HCT116 (cell line): ENCODE measurements at regions not wholly inside any gene's neighbourhood (a gene's known extent, or its start where the extent isn't known, plus 50 kb on each side); places are given as distances from the start of the nearest gene placed in this dataset.

Experiments used
- ATAC-seq: fragments of 200-7000 bp; cut with Tn5 transposase; 2 replicates; pipeline ENCODE4 v1.9.1; 2020; ENCODE audit warnings: mild to moderate bottlenecking, moderate library complexity
- BruUV-seq: library from RNA; stranded (reverse); fragments of 400-500 nt; replicated peaks from 2 replicates; lab custom pipeline; 2021; lab: Mats Ljungman, UMichigan
- CTCF ChIA-PET: fragments of 300-600 bp; sonication (Branson Sonifier 250); formaldehyde crosslinking; loops from one replicate; lab custom pipeline; 2021; ENCODE audit warnings: antibody characterized with exemption; lab: Charles Lee
- POLR2A ChIA-PET: fragments of 300-600, 350-600 bp; sonication (Branson Sonifier 250); formaldehyde crosslinking; loops from one replicate; lab custom pipeline; 2021; ENCODE audit warnings: antibody characterized with exemption; lab: Charles Lee
- RAD21 ChIA-PET, 2 experiments: fragments of 300-600 bp; sonication (Branson Sonifier 250); formaldehyde crosslinking; loops; one replicate each; lab custom pipeline; 2023; ENCODE audit warnings: low total read pairs in 2 of 2; ENCODE audit not compliant: uncharacterized antibody in 2 of 2, unreplicated experiment in 2 of 2, low non-redundant PET in 1 of 2; lab: Charles Lee
- DNase-seq: peaks from one replicate; pipeline ENCODE4 v3.0.0-alpha.2; 2010; ENCODE audit warnings: low read depth, low spot score
- H2AFZ ChIP-seq: fragments of 200-600 bp; shearing (Covaris generic), sonication (generic); 2 replicates; pipeline ENCODE4 v1.6.1; 2017; ENCODE audit warnings: low read depth, mixed run types, mixed read lengths, antibody characterized with exemption, low read length; ENCODE audit not compliant: poor library complexity, severe bottlenecking
- H3K27ac ChIP-seq: 2 replicates; pipeline ENCODE4 v1.5.1; 2012; ENCODE audit warnings: low read depth, low read length
- H3K27me3 ChIP-seq: fragments of 200-600 bp; sonication (generic); 2 replicates; pipeline ENCODE4 v1.6.1; 2016; ENCODE audit warnings: mixed run types, low read length, mixed read lengths; ENCODE audit not compliant: insufficient read depth
- H3K36me3 ChIP-seq, 2 experiments: fragments of 200-500 bp in 1 of 2; fragments of 200-600 bp in 1 of 2; sonication (Bioruptor generic) in 1 of 2; sonication (generic) in 1 of 2; 2 replicates each; pipeline versions ENCODE4 v1.5.1 to v1.6.1; 2014 to 2016; ENCODE audit warnings: low read length in 2 of 2, inconsistent platforms in 1 of 2, mixed read lengths in 1 of 2, mixed run types in 1 of 2; ENCODE audit not compliant: insufficient read depth in 2 of 2, control insufficient read depth in 1 of 2
- H3K4me1 ChIP-seq, 2 experiments: fragments of 200-600 bp in 1 of 2; sonication (generic) in 1 of 2; 2 replicates each; pipeline versions ENCODE4 v1.5.1 to v1.6.1; 2012 to 2017; ENCODE audit warnings: low read length in 2 of 2, inconsistent platforms in 1 of 2, mild to moderate bottlenecking in 1 of 2, mixed read lengths in 1 of 2, mixed run types in 1 of 2, moderate library complexity in 1 of 2; ENCODE audit not compliant: insufficient read depth in 2 of 2, control insufficient read depth in 1 of 2
- H3K4me2 ChIP-seq: fragments of 200-600 bp; sonication (generic); 2 replicates; pipeline ENCODE4 v1.6.1; 2017; ENCODE audit warnings: mixed run types, low read length, mixed read lengths
- H3K4me3 ChIP-seq, 2 experiments: fragments of 200-600 bp in 1 of 2; sonication (generic) in 1 of 2; replicated peaks in 1 of 2; 2 replicates each; pipeline ENCODE4 v1.5.1; 2011 to 2016; ENCODE audit warnings: low read length in 2 of 2, control low read depth in 1 of 2, low read depth in 1 of 2, mild to moderate bottlenecking in 1 of 2, mixed read lengths in 1 of 2, mixed run types in 1 of 2
- H3K79me2 ChIP-seq: fragments of 200-600 bp; sonication (generic); 2 replicates; pipeline ENCODE4 v1.6.1; 2017; ENCODE audit warnings: mild to moderate bottlenecking, mixed run types, low read length, moderate library complexity, mixed read lengths; ENCODE audit not compliant: insufficient read depth
- H3K9ac ChIP-seq: fragments of 200-600 bp; sonication (generic); 2 replicates; pipeline ENCODE4 v1.6.1; 2016; ENCODE audit warnings: low read length, mixed read lengths
- H3K9me2 ChIP-seq: fragments of 200-600 bp; sonication (generic), shearing (Covaris generic); 2 replicates; pipeline ENCODE4 v1.6.1; 2017; ENCODE audit warnings: mixed run types, mild to moderate bottlenecking, moderate library complexity; ENCODE audit not compliant: insufficient read depth
- H3K9me3 ChIP-seq, 2 experiments: fragments of 200-500 bp in 1 of 2; fragments of 200-600 bp in 1 of 2; sonication (Bioruptor generic) in 1 of 2; sonication (generic) in 1 of 2; 2 replicates each; pipeline ENCODE4 v1.6.1; 2014 to 2017; ENCODE audit warnings: low read length in 2 of 2, mixed read lengths in 2 of 2, inconsistent platforms in 1 of 2, low read depth in 1 of 2, mild to moderate bottlenecking in 1 of 2, mixed run types in 1 of 2, moderate library complexity in 1 of 2; ENCODE audit not compliant: control insufficient read depth in 1 of 2, insufficient read depth in 1 of 2
- H4K20me1 ChIP-seq: fragments of 200-600 bp; sonication (generic), shearing (Covaris generic); 2 replicates; pipeline ENCODE4 v1.6.1; 2017; ENCODE audit warnings: mixed run types, mild to moderate bottlenecking, moderate library complexity; ENCODE audit not compliant: insufficient read depth
- CBX3 ChIP-seq: IDR thresholded peaks from 2 replicates; pipeline ENCODE4 v1.6.1; 2012; ENCODE audit warnings: low read depth
- CEBPB ChIP-seq: IDR thresholded peaks from 2 replicates; pipeline ENCODE4 v1.6.1; 2012; ENCODE audit warnings: low read depth
- ELF1 ChIP-seq: IDR thresholded peaks from 2 replicates; pipeline ENCODE4 v1.6.1; 2012; ENCODE audit warnings: low read depth, borderline replicate concordance
- EZH2phosphoT487 ChIP-seq: fragments of 200-600 bp; IDR thresholded peaks from 2 replicates; pipeline ENCODE4 v1.6.1; 2018; ENCODE audit warnings: antibody characterized with exemption, borderline replicate concordance
- FOSL1 ChIP-seq: IDR thresholded peaks from 2 replicates; pipeline ENCODE4 v1.6.1; 2012; ENCODE audit warnings: low read depth
- JUND ChIP-seq: IDR thresholded peaks from 2 replicates; pipeline ENCODE4 v1.6.1; 2012
- POLR2AphosphoS5 ChIP-seq: IDR thresholded peaks from 2 replicates; pipeline ENCODE4 v1.6.1; 2011; ENCODE audit warnings: mild to moderate bottlenecking, low read depth, low read length, moderate library complexity
- RAD21 ChIP-seq: IDR thresholded peaks from 2 replicates; pipeline ENCODE4 v1.6.1; 2012; ENCODE audit warnings: low read depth, mild to moderate bottlenecking
- SIN3A ChIP-seq: IDR thresholded peaks from 2 replicates; pipeline ENCODE4 v1.6.1; 2012; ENCODE audit warnings: low read depth
- SRF ChIP-seq: IDR thresholded peaks from 2 replicates; pipeline ENCODE4 v1.6.1; 2012; ENCODE audit warnings: low read depth
- TCF7L2 ChIP-seq: IDR thresholded peaks from 2 replicates; pipeline ENCODE4 v1.7.0; 2011; ENCODE audit warnings: borderline replicate concordance, inconsistent platforms; ENCODE audit not compliant: insufficient read depth, insufficient read length; ENCODE audit errors: extremely low read depth
- ZNF274 ChIP-seq: fragments of 200-500 bp; sonication (Bioruptor generic); IDR thresholded peaks from 2 replicates; pipeline ENCODE4 v1.6.1; 2014; ENCODE audit warnings: mild to moderate bottlenecking, low read depth, low read length, inconsistent platforms
- intact Hi-C: fragments of 100-400 bp; cut with micrococcal nuclease; formaldehyde crosslinking; loops from 2 replicates; pipeline ENCODE4 v1.10.0; 2022
- TF ChIP-seq, protein P1 (sequence below), 3 experiments: fragments of 200-600 bp in 1 of 3; sonication (generic) in 1 of 3; IDR thresholded peaks in 2 of 3; conservative IDR thresholded peaks in 1 of 3; 2 replicates each; pipeline ENCODE4 v1.5.1; 2012 to 2017; ENCODE audit warnings: low read depth in 2 of 3, low read length in 2 of 3, antibody characterized with exemption in 1 of 3, borderline replicate concordance in 1 of 3, control low read depth in 1 of 3, mild to moderate bottlenecking in 1 of 3, mixed read lengths in 1 of 3, mixed run types in 1 of 3, moderate library complexity in 1 of 3; ENCODE audit not compliant: insufficient read depth in 1 of 3
- TF ChIP-seq, protein P2 (sequence below): IDR thresholded peaks from 2 replicates; pipeline ENCODE4 v1.6.1; 2012

DNA sequence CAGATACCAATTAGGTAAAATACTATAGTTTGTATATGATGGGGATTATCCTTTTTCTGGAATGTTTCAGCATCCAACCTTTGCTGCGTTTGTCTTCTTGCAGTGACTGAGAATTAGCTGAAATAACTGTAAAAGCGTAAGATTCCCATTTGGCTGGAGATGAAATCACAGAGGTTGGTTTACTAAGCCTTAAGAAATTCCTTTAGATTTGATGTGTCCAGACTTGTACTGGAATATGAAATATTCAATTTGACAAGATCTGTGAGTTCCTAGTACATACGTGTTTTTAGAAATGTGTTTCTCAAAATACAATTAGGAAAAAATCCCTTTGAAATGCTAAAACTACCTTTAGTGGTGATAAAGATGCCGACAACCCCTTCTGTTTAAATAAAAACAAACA, 286.0 kb upstream of the DMRT1 start:
- H3K4me1 ChIP-seq = peaks cover 16 to 20% of the 10 kb centered on the region in 2 experiments
- no peak overlapping the region for H2AFZ ChIP-seq
- CTCF ChIA-PET = no interaction called here
- no TSS peak for BruUV-seq
- RAD21 ChIA-PET = no interaction called here
- intact Hi-C loops = no loop called here
- TF ChIP-seq, protein P1, sequence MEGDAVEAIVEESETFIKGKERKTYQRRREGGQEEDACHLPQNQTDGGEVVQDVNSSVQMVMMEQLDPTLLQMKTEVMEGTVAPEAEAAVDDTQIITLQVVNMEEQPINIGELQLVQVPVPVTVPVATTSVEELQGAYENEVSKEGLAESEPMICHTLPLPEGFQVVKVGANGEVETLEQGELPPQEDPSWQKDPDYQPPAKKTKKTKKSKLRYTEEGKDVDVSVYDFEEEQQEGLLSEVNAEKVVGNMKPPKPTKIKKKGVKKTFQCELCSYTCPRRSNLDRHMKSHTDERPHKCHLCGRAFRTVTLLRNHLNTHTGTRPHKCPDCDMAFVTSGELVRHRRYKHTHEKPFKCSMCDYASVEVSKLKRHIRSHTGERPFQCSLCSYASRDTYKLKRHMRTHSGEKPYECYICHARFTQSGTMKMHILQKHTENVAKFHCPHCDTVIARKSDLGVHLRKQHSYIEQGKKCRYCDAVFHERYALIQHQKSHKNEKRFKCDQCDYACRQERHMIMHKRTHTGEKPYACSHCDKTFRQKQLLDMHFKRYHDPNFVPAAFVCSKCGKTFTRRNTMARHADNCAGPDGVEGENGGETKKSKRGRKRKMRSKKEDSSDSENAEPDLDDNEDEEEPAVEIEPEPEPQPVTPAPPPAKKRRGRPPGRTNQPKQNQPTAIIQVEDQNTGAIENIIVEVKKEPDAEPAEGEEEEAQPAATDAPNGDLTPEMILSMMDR (IDR thresholded peaks at IDR 0.05 in 2 of 3, conservative IDR thresholded peaks at IDR 0.05 in 1 of 3; ENCODE audit: borderline replicate concordance in 1 of 3, insufficient read depth in 1 of 3, low read depth in 2 of 3, low read length in 2 of 3) = no peak
- no peak for TF ChIP-seq TCF7L2
- no peak for DNase-seq
- no peaks in the 10 kb centered on the region for H3K27me3 ChIP-seq
- no peak overlapping the region for H3K27ac ChIP-seq
- no peaks in the 10 kb centered on the region for H4K20me1 ChIP-seq
- no peaks in the 10 kb centered on the region for H3K9me3 ChIP-seq
- H3K4me2 ChIP-seq = no peak overlapping the region
- POLR2A ChIA-PET = no interaction called here
- no peak overlapping the region for H3K9ac ChIP-seq
- H3K79me2 ChIP-seq = 0 out of 2 replicates have a peak, but pooled peaks cover 5% of the 10 kb centered on the region
- no peak overlapping the region for H3K4me3 ChIP-seq
- no peaks in the 10 kb centered on the region for H3K36me3 ChIP-seq
- H3K9me2 ChIP-seq = no peaks in the 10 kb centered on the region
- ATAC-seq = no peak

DNA sequence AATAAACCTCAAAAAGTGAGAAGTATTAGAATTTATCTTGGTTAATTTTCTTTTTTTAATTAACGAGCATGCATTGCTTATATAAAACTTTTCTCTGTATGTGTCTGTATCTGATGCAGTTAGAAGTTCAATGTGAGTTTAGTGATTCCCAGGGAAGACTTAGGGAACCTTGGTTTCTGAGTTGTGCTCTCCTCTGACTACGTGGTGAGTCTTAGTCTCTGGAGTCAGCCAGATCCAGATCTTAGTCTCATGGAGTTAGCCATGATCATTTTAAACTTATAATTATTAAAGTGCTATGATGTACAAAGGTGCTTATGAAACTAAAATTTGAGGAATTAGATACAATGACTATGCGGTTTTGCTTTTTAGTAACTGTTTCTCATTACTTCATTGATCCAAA, 285.3 kb upstream of the DMRT1 start:
- no peaks in the 10 kb centered on the region for H3K36me3 ChIP-seq
- CTCF ChIA-PET = no interaction called here
- DNase-seq (no peak), ATAC-seq (no peak)
- intact Hi-C loops = no loop called here
- H3K9me2 ChIP-seq = no peaks in the 10 kb centered on the region
- RAD21 ChIA-PET = no interaction called here
- BruUV-seq = no TSS peak
- no peak overlapping the region for H3K27ac ChIP-seq
- H3K79me2 ChIP-seq = 0 out of 2 replicates have a peak, but pooled peaks cover 5% of the 10 kb centered on the region
- POLR2A ChIA-PET = no interaction called here
- no peak overlapping the region for H2AFZ ChIP-seq
- H3K4me2 ChIP-seq = no peak overlapping the region
- H3K4me1 ChIP-seq = peaks cover 16 to 20% of the 10 kb centered on the region in 2 experiments
- no peaks in the 10 kb centered on the region for H3K9me3 ChIP-seq
- H3K27me3 ChIP-seq = no peaks in the 10 kb centered on the region
- H3K4me3 ChIP-seq = no peak overlapping the region
- no peaks in the 10 kb centered on the region for H4K20me1 ChIP-seq
- TF ChIP-seq, protein P2, sequence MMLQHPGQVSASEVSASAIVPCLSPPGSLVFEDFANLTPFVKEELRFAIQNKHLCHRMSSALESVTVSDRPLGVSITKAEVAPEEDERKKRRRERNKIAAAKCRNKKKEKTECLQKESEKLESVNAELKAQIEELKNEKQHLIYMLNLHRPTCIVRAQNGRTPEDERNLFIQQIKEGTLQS = no peak
- TF ChIP-seq CBX3 (no peak), FOSL1 (no peak), RAD21 (no peak), SIN3A (no peak), CEBPB (no peak), SRF (no peak), POLR2AphosphoS5 (no peak), EZH2phosphoT487 (no peak), ZNF274 (no peak), JUND (no peak), ELF1 (no peak)
- TF ChIP-seq, protein P1 (IDR thresholded peaks at IDR 0.05 in 2 of 3, conservative IDR thresholded peaks at IDR 0.05 in 1 of 3; ENCODE audit: borderline replicate concordance in 1 of 3, insufficient read depth in 1 of 3, low read depth in 2 of 3, low read length in 2 of 3) = no peak
- no peak overlapping the region for H3K9ac ChIP-seq
